CD14-positive monocyte (primary cell): ENCODE measurements at regions not wholly inside any gene's neighbourhood (a gene's known extent, or its start where the extent isn't known, plus 50 kb on each side); places are given as distances from the start of the nearest gene placed in this dataset.

Experiments
- DNase-seq, 3 donors: peaks; one replicate each; pipeline ENCODE4 v3.0.0-alpha.2; 2011 to 2022
- H2AFZ ChIP-seq: 2 replicates; pipeline ENCODE4 v1.6.0; 2012; ENCODE audit warnings: mild to moderate bottlenecking, low read depth, low read length, inconsistent platforms; ENCODE audit not compliant: insufficient read depth, poor library complexity, severe bottlenecking
- H3K27ac ChIP-seq, 2 donors: 1 replicate in 1 of 2; 2 replicates in 1 of 2; pipeline ENCODE4 v1.5.1; 2012 to 2013; ENCODE audit warnings: low read length in 2 of 2, control low read depth in 1 of 2, inconsistent platforms in 1 of 2, low read depth in 1 of 2, mild to moderate bottlenecking in 1 of 2
- H3K27me3 ChIP-seq, 2 donors: one replicate each; pipeline versions ENCODE4 v1.6.0 to v1.6.1; 2011 to 2013; ENCODE audit warnings: low read length in 2 of 2; ENCODE audit not compliant: control insufficient read depth in 2 of 2, insufficient read depth in 2 of 2
- H3K36me3 ChIP-seq, 2 donors: replicated peaks in 1 of 2; 1 replicate in 1 of 2; 2 replicates in 1 of 2; pipeline versions ENCODE4 v1.5.1 to v1.6.1; 2012 to 2013; ENCODE audit warnings: low read length in 2 of 2, control low read depth in 1 of 2, inconsistent platforms in 1 of 2, mild to moderate bottlenecking in 1 of 2; ENCODE audit not compliant: insufficient read depth in 2 of 2, control insufficient read depth in 1 of 2
- H3K4me1 ChIP-seq, 2 donors: 1 replicate in 1 of 2; 2 replicates in 1 of 2; pipeline versions ENCODE4 v1.5.1 to v1.6.1; 2012 to 2013; ENCODE audit warnings: low read length in 2 of 2, control low read depth in 1 of 2, inconsistent platforms in 1 of 2, mild to moderate bottlenecking in 1 of 2, moderate library complexity in 1 of 2; ENCODE audit not compliant: insufficient read depth in 2 of 2, control insufficient read depth in 1 of 2
- H3K4me2 ChIP-seq: replicated peaks from 2 replicates; pipeline ENCODE3; 2012; ENCODE audit warnings: low read length, moderate library complexity, mild to moderate bottlenecking; ENCODE audit not compliant: poor library complexity, severe bottlenecking; ENCODE audit errors: extremely low read depth
- H3K4me3 ChIP-seq, 3 experiments: fragments of 200-600 bp in 1 of 3; sonication (generic) in 1 of 3; replicated peaks in 1 of 3; 1 replicate in 2 of 3; 2 replicates in 1 of 3; pipeline ENCODE4 v1.5.1; 2011 to 2013; ENCODE audit warnings: low read length in 3 of 3, mild to moderate bottlenecking in 3 of 3, control low read depth in 2 of 3, low read depth in 2 of 3, inconsistent platforms in 1 of 3, moderate library complexity in 1 of 3
- H3K79me2 ChIP-seq: 2 replicates; pipeline ENCODE4 v1.6.0; 2012; ENCODE audit warnings: mild to moderate bottlenecking, control low read depth, inconsistent platforms, low read length, moderate library complexity; ENCODE audit not compliant: insufficient read depth
- H3K9ac ChIP-seq: 2 replicates; pipeline ENCODE4 v1.6.0; 2017; ENCODE audit warnings: low read length, mild to moderate bottlenecking; ENCODE audit not compliant: insufficient read depth, poor library complexity, severe bottlenecking
- H3K9me3 ChIP-seq, 2 donors: replicated peaks in 1 of 2; 1 replicate in 1 of 2; 2 replicates in 1 of 2; pipeline versions ENCODE4 v1.5.1 to v1.6.1; 2012 to 2013; ENCODE audit warnings: low read length in 2 of 2, control low read depth in 1 of 2; ENCODE audit not compliant: control insufficient read depth in 1 of 2, insufficient read depth in 1 of 2
- H4K20me1 ChIP-seq: 2 replicates; pipeline ENCODE4 v1.6.0; 2012; ENCODE audit warnings: mild to moderate bottlenecking, low read length, control low read depth, moderate library complexity; ENCODE audit not compliant: insufficient read depth
- H3K27ac Mint-ChIP-seq, 7 donors: one replicate each; pipeline ENCODE4 v1.8.0; 2020; ENCODE audit warnings: mild to moderate bottlenecking in 7 of 7, mixed read lengths in 7 of 7, moderate library complexity in 6 of 7, inconsistent platforms in 2 of 7
- H3K27me3 Mint-ChIP-seq, 3 donors: one replicate each; pipeline ENCODE4 v1.8.0; 2021 to 2022; ENCODE audit warnings: low read depth in 3 of 3, mild to moderate bottlenecking in 3 of 3, mixed read lengths in 3 of 3, moderate library complexity in 3 of 3, inconsistent platforms in 1 of 3
- H3K36me3 Mint-ChIP-seq, 2 donors: one replicate each; pipeline ENCODE4 v1.8.0; 2020; ENCODE audit warnings: mixed read lengths in 2 of 2, inconsistent platforms in 1 of 2, mild to moderate bottlenecking in 1 of 2
- H3K4me1 Mint-ChIP-seq: one replicate; pipeline ENCODE4 v1.8.0; 2020; ENCODE audit warnings: mild to moderate bottlenecking, mixed read lengths
- H3K4me3 Mint-ChIP-seq, 2 donors: one replicate each; pipeline ENCODE4 v1.8.0; 2020; ENCODE audit warnings: mild to moderate bottlenecking in 2 of 2, mixed read lengths in 2 of 2, moderate library complexity in 1 of 2
- H3K9me3 Mint-ChIP-seq, 7 donors: one replicate each; pipeline ENCODE4 v1.8.0; 2020 to 2022; ENCODE audit warnings: mixed read lengths in 7 of 7, mild to moderate bottlenecking in 6 of 7, moderate library complexity in 6 of 7, inconsistent platforms in 2 of 7
- CTCF ChIP-seq: fragments of 200-600 bp; IDR thresholded peaks from one replicate; pipeline ENCODE4 v1.8.0; 2022; ENCODE audit warnings: antibody characterized with exemption, mild to moderate bottlenecking
- WGBS: methylation state at CpG from one replicate; pipeline ENCODE4 v1.1.5; 2013; ENCODE audit warnings: missing lambda C conversion rate; ENCODE audit not compliant: insufficient coverage; 5-methylcytosine and 5-hydroxymethylcytosine counted together
- intact Hi-C, 2 donors: fragments of 100-400 bp; cut with micrococcal nuclease; formaldehyde crosslinking; loops; one replicate each; pipeline versions ENCODE4 v1.15.0 to v1.15.1; 2023

GRCh38 chr2:198697794-198698193, 759.9 kb downstream of the SATB2 start:
- no peaks in the 10 kb centered on the region for H3K4me1 Mint-ChIP-seq
- intact Hi-C loops, result no loop called here
- H3K4me2 ChIP-seq, result no peak overlapping the region
- no peak overlapping the region for H3K9ac ChIP-seq
- H2AFZ ChIP-seq, result no peak overlapping the region
- H3K79me2 ChIP-seq, result no peaks in the 10 kb centered on the region
- no peaks in the 10 kb centered on the region for H3K27me3 Mint-ChIP-seq
- no peaks in the 10 kb centered on the region for H3K36me3 ChIP-seq
- H3K27me3 ChIP-seq, result no peaks in the 10 kb centered on the region
- H3K36me3 Mint-ChIP-seq, result no peaks in the 10 kb centered on the region
- H3K4me1 ChIP-seq, result no peaks in the 10 kb centered on the region
- no peaks in the 10 kb centered on the region for H3K9me3 Mint-ChIP-seq
- no peak overlapping the region for H3K4me3 ChIP-seq
- no peak overlapping the region for H3K27ac Mint-ChIP-seq
- no peak for DNase-seq
- H3K4me3 Mint-ChIP-seq, result no peak overlapping the region
- H4K20me1 ChIP-seq, result no peaks in the 10 kb centered on the region
- TF ChIP-seq CTCF, result no peak
- H3K9me3 ChIP-seq, result no peaks in the 10 kb centered on the region
- H3K27ac ChIP-seq, result no peak overlapping the region

GRCh38 chr2:198697218-198697617, 760.5 kb downstream of the SATB2 start:
- DNase-seq, result no peak
- Histone ChIP-seq H3K4me1 (no peaks in the 10 kb centered on the region), H3K36me3 (no peaks in the 10 kb centered on the region), H3K4me3 (no peak overlapping the region), H3K79me2 (no peaks in the 10 kb centered on the region), H3K4me2 (no peak overlapping the region), H3K27ac (no peak overlapping the region), H3K9me3 (no peaks in the 10 kb centered on the region), H3K27me3 (no peaks in the 10 kb centered on the region), H3K9ac (no peak overlapping the region), H2AFZ (no peak overlapping the region), H4K20me1 (no peaks in the 10 kb centered on the region)
- no peaks in the 10 kb centered on the region for H3K36me3 Mint-ChIP-seq
- no peak for TF ChIP-seq CTCF
- no peaks in the 10 kb centered on the region for H3K27me3 Mint-ChIP-seq
- intact Hi-C loops, result no loop called here
- no CpG with 5 or more reads among the region's 3 CpGs for WGBS
- H3K27ac Mint-ChIP-seq, result no peak overlapping the region
- no peak overlapping the region for H3K4me3 Mint-ChIP-seq
- no peaks in the 10 kb centered on the region for H3K4me1 Mint-ChIP-seq
- H3K9me3 Mint-ChIP-seq, result no peaks in the 10 kb centered on the region
